Left renal cortex interstitium (tissue), 4 donors: ENCODE measurements at regions not wholly inside any gene's neighbourhood (a gene's known extent, or its start where the extent isn't known, plus 50 kb on each side); places are given as distances from the start of the nearest gene placed in this dataset.

ENCODE experiments used
- DNase-seq, 4 donors: peaks; one replicate each; pipeline ENCODE4 v3.0.0-alpha.2; 2013; ENCODE audit warnings: low read depth in 4 of 4, low spot score in 2 of 4, missing footprints in 1 of 4

DNA sequence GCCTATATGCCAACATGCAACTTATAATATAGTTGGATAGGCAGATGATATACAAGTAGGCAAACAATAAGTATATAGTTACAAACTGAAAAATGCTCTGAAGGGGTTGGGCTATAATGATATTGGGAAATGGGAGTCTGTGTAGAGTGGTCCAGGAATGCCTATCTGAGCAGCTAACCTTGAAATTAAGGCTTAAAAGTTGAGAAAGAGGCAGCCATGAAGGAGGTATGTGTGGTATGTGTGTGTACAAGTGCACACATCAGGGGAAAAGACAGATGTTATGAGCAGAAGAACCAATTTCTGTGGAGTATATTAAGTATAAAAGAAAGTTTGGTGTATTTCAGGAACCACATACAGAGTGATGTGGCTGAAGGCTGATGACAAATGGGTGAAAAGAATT is 154.9 kb upstream of the PAPPA start:
- DNase-seq: no peak

- no peak for DNase-seq
Observed at GRCh38 chr9:115999498-115999897, 154.1 kb upstream of the PAPPA start.

DNA sequence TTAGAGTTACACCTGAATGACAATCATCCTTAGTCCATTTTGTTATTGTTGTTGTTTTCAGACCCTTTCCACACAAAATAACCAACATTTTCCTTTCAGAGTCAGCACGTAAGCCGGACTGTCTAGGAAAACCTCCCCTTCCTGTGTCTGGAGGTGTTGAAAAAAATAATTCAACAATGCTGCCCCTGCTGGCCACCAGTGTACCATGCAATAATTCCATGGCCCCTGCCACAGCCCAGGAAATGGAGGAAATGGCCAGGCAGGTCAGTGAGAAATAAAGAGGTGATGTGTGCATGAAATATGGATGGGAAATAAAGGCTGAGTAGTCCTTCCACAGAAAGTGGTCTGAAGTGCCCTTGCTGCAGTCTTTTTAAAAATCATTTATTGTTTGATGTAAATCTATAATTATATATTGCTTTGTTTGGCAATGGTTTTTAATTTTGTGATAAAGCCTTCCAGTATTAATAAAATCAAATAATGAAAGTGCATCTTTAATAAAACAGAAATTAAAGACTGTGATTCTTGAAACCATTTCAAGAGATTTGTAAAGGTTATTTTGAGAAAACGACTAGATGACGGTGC is 152.8 kb upstream of the PAPPA start:
- DNase-seq: no peak

DNA sequence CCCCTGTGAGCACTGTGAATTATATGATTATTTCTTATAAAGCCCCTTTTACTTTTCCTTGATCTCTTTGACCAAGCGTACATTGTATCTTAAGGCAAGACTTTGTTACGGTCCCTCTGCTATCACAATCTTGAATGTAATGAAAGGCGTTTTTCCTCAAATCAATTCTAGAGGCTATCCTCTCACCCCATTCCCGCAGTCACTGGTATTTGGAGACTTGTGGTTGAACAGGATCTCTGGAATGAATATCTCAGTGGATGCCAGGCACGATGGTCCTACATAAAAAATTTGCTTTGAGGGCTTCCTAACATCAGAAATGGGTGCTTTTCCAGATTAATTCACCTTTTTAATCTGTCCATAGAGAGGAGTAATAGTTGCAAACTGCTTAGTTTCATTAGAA is 151.4 kb upstream of the PAPPA start:
- no peak for DNase-seq

GRCh38 chr9:116002624-116003023 is 151.0 kb upstream of the PAPPA start:
- DNase-seq: no peak

DNA sequence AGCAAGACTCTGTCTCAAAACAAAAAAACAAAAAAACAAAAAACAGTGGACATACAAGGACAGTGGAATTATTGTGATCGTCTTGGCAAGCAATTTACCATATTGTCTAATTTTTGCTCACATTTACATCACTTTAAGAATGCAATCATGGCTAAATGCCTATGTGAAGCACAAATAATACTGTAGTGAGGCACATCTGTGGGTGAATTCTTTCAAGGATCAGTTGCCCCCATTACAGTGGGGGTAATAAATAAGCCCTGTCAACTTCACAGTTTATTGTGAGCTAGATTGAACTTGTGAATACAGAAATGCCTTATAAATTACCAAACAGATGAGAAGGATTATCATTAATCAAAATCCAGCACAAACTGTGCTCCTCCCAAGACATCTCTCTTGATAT is 150.2 kb upstream of the PAPPA start:
- DNase-seq: no peak

DNA sequence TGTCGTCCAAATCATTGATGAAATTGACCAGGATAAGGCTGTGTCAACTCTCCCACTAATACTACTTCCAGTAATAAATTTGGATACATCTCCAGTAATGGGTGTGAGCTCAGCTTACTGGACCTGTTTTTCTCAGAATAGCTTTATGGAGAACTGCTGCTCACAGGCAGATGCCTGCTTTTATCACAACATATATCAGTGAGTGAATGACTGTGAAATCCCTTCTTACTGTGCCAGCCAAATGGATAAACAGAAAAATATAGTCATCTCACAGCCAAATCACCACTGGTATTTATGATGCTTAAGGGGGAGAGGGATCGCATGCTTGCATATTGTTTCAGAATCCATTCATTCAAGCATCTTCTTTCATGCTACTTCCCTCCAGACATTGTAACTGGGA is 148.4 kb upstream of the PAPPA start:
- no peak for DNase-seq

- no peak for DNase-seq
Observed at GRCh38 chr9:116007824-116008223, 145.8 kb upstream of the PAPPA start.

DNA sequence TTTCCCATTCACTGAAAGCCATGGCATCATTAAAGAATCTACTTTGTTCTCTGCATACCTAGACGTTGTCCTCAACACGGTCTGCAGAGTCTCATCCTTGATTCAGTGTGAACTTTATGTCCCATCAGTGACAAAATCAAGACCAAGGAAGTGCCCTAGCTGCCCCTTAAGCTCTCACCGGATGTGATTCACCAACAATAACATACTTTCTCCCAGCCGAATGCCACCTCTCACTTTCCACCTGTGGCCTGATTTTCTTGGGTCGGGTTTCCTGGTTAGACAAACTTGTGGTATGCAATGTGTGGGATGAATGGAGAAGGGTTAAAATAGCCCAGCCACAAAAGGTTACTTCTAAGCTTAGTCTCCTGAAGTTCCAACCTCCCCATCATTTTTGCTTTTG is 145.3 kb upstream of the PAPPA start:
- DNase-seq: no peak

GRCh38 chr9:116009420-116009819 is 144.2 kb upstream of the PAPPA start:
- no peak for DNase-seq

GRCh38 chr9:116015855-116016254 is 137.7 kb upstream of the PAPPA start:
- no peak for DNase-seq

- DNase-seq: no peak
Observed at GRCh38 chr9:116020146-116020545, 133.4 kb upstream of the PAPPA start.

DNA sequence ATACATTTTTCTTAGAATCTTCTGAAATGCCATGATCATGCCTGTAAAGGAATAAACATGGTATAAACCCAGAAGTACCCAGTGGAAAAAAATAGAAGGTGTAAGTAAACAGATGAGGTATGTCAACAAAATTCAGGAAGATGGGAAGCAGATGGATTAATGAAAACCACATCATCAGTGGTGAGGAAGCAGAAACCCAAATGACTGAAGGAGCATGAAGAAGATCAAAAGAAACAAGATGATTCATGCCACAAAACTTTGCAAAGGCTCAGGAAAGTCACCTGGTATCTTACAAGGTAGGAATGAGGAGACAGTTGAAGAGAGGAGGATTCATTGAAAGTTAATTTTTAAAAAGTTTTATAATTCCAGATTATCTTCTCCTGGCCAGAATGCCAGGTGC is 132.8 kb upstream of the PAPPA start:
- no peak for DNase-seq

DNA sequence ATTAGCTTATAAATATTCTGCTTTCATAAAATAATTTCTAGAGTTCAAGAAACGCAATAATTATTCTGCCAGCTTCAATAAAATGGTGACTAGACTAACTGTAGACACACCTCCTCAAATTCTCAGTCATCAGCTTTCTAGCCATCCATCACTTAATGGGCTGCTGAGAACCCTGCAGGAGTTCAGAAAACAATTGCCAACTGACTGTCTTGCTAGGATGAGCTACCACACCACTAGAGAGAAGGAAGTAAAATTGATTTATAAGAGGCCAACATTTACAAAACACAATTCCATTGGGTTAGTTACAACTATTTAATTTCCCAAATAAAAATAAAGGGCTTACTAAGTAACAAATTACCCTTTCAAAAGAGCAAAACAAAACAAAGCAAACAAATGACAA is 126.5 kb upstream of the PAPPA start:
- no peak for DNase-seq

DNA sequence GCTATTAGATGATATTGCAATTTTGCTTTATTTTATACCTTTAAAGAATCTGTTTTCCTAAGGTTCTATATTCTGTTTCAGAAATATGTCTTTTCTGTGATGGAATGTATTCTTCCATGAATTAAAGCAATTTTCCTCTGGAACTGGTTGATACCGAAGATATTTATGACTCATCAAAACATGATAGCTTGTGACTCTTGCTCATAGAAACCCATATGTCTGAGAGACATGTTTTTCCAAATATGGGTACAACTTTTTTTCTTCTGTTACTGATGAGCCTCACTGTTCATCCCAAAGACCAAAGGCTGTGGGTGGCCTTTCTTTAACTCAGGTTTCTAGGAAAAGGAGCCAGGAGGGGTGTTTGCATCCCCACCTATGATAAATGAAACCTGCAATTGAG is 126.1 kb upstream of the PAPPA start:
- DNase-seq: no peak

DNA sequence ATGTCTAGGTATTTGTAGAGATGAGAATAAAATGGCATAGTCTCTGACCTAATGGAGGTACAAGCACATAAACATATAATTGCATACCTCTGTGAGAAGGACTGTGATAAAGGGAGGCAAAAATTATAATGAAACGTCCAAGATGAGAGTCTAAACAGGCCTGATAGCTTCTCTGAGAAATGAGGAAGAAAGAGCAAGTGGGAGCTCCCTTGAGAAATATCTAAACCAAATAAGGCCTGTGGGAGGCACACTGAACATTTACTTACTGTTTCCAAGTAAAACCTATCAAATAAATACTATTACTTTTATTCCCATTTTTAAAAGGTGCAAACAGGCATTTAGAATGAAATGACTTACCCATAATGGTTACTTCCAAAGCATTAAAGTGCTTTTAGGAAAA is 125.6 kb upstream of the PAPPA start:
- no peak for DNase-seq

- no peak for DNase-seq
Observed at GRCh38 chr9:116030517-116030916, 123.1 kb upstream of the PAPPA start.

GRCh38 chr9:116032683-116033440 is 120.7 kb upstream of the PAPPA start:
- DNase-seq: peak in 1 of 4 donors; percentile 2

- DNase-seq: no peak
Observed at GRCh38 chr9:116039312-116039711, 114.3 kb upstream of the PAPPA start.

GRCh38 chr9:116039893-116040292 is 113.7 kb upstream of the PAPPA start:
- no peak for DNase-seq

DNA sequence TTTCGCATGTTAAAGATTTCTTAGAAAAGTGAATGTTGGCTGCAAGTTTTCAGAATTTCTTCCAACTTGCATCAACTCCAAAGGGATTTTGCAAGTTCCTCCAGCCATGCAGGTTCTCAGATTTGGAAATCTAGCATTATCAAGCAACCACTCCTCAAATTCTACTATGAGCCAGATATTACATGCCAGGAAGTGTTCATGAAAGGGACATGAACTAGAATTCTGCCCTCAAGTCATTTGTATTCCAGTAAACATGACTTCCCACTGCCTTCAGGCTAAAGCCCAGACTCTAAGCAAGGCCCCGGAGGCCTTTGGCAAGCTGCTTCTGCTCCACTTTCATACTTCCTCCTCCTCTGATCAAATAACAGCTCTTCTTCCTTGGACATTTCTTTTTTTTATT is 111.3 kb upstream of the PAPPA start:
- DNase-seq: no peak

- DNase-seq: no peak
Observed at GRCh38 chr9:116045083-116045482, 108.5 kb upstream of the PAPPA start.

DNA sequence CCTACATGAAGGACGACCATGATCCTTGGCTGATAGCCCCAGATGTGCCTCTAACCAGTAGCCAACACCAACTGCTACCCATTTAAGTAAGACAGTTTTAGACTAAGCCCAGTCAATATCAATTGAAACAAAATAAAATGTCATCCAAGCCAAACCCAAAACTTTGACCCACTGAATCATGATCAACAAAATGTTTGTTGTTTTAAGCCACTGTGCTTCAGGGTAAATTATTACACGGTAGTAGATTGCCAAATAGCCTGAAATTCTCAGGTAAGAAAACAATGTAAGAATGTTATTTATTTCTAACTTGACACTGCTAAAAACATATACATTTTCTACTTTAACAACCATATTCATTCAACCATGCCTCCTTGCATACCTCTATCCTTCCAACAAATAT is 105.5 kb upstream of the PAPPA start:
- no peak for DNase-seq
